ENCODE measurements at regions not wholly inside any gene's neighbourhood (a gene's known extent, or its start where the extent isn't known, plus 50 kb on each side); places are given as distances from the start of the nearest gene placed in this dataset.

GRCh38 chr18:43663159-43663558 lies 385.9 kb upstream of the SYT4 start:
- no peak for DNase-seq (ENCODE audit: low read depth in 1 of 2, low spot score in 1 of 2)
- no peak for TF ChIP-seq CTCF (IDR thresholded peaks at IDR 0.05; ENCODE audit: insufficient read depth, low read length)
- no peak for TF ChIP-seq POLR2AphosphoS5 (IDR thresholded peaks at IDR 0.05; ENCODE audit: low read depth)
- TF ChIP-seq SPI1 (IDR thresholded peaks at IDR 0.05; ENCODE audit: borderline replicate concordance, low read depth), result no peak
- Histone ChIP-seq H3K27me3 (ENCODE audit: insufficient read depth, poor library complexity, severe bottlenecking) (no peaks in the 10 kb centered on the region), H3K4me3 (replicated peaks; ENCODE audit: insufficient read depth, low read length) (no peak overlapping the region), H3K27ac (replicated peaks) (no peak overlapping the region)

GRCh38 chr18:43664487-43665008 lies 387.3 kb upstream of the SYT4 start:
- no peak overlapping the region for H3K27ac ChIP-seq (replicated peaks)
- no peaks in the 10 kb centered on the region for H3K27me3 ChIP-seq (ENCODE audit: insufficient read depth, poor library complexity, severe bottlenecking)
- TF ChIP-seq REST (IDR thresholded peaks at IDR 0.05; ENCODE audit: insufficient replicate concordance, low read depth) (no peak), GABPA (IDR thresholded peaks at IDR 0.05; ENCODE audit: low read depth) (no peak), POLR2AphosphoS5 (IDR thresholded peaks at IDR 0.05; ENCODE audit: low read depth) (no peak), CTCF (IDR thresholded peaks at IDR 0.05; ENCODE audit: insufficient read depth, low read length) (no peak)
- DNase-seq (ENCODE audit: low read depth in 1 of 2, low spot score in 1 of 2), result no peak
- H3K4me3 ChIP-seq (replicated peaks; ENCODE audit: insufficient read depth, low read length), result no peak overlapping the region

GRCh38 chr18:43665105-43665788 lies 388.0 kb upstream of the SYT4 start:
- H3K27ac ChIP-seq (replicated peaks), result no peak overlapping the region
- H3K4me3 ChIP-seq (replicated peaks; ENCODE audit: insufficient read depth, low read length), result no peak overlapping the region
- TF ChIP-seq POLR2AphosphoS5 (IDR thresholded peaks at IDR 0.05; ENCODE audit: low read depth), result no peak
- DNase-seq (ENCODE audit: low read depth in 1 of 2, low spot score in 1 of 2), result no peak
- H3K27me3 ChIP-seq (ENCODE audit: insufficient read depth, poor library complexity, severe bottlenecking), result no peaks in the 10 kb centered on the region

GRCh38 chr18:43668866-43669265 lies 391.6 kb upstream of the SYT4 start:
- DNase-seq (ENCODE audit: low read depth in 1 of 2, low spot score in 1 of 2), result no peak
- Histone ChIP-seq H3K27ac (replicated peaks) (no peak overlapping the region), H3K4me3 (replicated peaks; ENCODE audit: insufficient read depth, low read length) (no peak overlapping the region), H3K27me3 (ENCODE audit: insufficient read depth, poor library complexity, severe bottlenecking) (no peaks in the 10 kb centered on the region)
- TF ChIP-seq CTCF (IDR thresholded peaks at IDR 0.05; ENCODE audit: insufficient read depth, low read length) (no peak), POLR2AphosphoS5 (IDR thresholded peaks at IDR 0.05; ENCODE audit: low read depth) (no peak), REST (IDR thresholded peaks at IDR 0.05; ENCODE audit: insufficient replicate concordance, low read depth) (no peak), SPI1 (IDR thresholded peaks at IDR 0.05; ENCODE audit: borderline replicate concordance, low read depth) (no peak), GABPA (IDR thresholded peaks at IDR 0.05; ENCODE audit: low read depth) (no peak)

Data from HL-60 (cell line).